ENCODE measurements at regions not wholly inside any gene's neighbourhood (a gene's known extent, or its start where the extent isn't known, plus 50 kb on each side); places are given as distances from the start of the nearest gene placed in this dataset.
"Not testable (repeated sequence)": the region's sequence is repeated elsewhere in the genome, so short reads cannot be mapped to it uniquely, and the experiment has no call there.

DNA sequence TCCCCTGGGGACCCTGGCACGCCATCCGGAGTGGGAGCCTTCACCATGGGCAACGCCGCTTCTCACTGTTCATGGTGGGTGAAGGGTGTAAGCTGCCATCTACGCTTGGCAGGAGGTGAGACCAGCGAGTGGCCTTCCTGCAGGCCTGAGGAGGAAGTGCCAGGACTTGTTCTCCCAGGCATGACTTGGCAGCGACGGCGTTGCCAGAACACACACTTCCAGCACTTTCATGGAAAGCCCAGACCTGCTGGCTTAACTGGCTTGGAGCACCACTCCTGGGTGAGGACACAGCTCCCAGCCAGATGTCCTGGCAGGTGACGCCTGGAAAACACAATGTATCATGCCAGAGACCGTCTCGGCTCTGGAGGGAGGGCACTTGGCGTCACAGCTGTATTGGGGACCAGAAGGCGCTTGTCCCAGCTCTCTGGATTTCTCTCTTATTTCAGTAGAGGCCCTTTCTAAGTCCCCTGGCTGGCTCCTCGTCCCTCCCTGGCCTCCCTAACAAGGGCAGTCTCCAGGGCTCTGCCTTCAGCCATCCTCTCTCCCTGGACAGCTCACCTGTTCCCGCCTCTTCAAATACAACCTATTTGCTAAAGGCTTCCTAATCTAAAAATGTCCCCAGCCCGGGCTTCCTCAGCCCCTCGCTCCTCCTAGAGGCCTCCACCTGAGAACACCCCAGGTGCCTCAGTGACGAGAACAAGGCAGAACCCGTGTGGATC, 188.3 kb downstream of the OLFM1 start:
- peak; percentile 67 for DNase-seq (ENCODE audit: low spot score)

DNA sequence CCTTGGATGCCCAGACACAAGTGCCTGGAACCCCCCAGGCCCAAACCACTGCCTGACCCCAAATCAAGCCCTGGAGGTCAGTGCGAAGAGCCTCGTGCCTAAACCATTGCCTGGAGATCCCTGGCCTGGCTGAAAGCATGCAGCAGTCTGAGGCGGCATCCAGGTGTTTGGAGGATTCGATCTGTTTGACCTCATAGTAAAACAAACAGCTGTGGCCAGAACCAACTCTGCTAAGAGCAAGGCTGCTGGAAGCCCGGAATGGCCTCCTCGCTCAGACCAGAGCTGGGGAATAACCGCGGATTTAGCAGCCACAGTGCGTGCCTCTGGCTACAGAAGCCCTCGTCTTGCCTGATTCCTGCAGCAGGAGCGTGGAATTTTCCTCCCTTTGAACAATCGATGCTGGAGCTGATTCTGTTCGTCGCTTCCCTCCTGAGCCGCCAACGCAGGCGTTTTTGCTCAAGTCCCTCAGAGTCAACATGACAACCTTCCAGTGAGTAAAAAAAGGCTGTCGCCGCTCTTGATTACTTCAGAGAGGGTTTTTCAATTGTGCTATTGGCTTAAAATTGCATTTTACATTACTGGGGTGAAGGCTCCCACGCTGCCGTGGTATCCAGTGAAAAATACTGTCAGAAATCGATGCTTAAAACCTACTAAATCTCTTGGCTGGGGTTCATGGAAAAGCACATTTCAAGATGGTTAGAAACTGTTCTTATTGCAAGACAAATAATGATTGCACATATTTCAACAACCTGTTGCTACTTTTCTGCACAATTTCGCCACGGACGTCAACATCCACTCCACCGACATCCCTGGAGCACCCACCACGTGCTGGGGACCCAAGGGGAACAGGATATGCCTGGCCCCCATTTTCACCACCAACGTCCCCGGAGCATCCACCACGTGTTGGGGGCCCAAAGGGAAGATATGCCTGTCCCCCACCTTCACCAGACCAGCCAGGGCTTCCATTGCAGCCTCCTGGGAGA, 190.0 kb downstream of the OLFM1 start:
- DNase-seq (ENCODE audit: low spot score), result no peak

DNA sequence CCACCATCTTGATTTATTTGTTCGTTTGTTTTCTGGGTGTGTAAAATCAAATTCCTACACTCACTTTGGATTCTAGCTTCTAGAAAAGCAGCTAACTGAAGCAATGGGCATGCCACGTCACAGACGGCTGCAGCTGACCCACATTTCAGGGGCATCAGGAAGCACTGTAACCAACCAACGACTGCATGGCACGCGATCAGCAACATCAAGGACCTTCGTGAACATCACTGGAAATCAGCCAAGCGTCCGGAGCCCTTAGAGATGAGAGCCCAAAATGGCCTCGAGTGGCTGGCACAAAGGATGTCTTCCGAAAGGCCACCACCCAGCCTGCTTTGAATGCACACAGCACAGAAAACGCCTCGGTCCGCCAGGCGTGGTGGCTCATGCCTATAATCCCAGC, 191.1 kb downstream of the OLFM1 start:
- no peak for DNase-seq (ENCODE audit: low spot score)

DNA sequence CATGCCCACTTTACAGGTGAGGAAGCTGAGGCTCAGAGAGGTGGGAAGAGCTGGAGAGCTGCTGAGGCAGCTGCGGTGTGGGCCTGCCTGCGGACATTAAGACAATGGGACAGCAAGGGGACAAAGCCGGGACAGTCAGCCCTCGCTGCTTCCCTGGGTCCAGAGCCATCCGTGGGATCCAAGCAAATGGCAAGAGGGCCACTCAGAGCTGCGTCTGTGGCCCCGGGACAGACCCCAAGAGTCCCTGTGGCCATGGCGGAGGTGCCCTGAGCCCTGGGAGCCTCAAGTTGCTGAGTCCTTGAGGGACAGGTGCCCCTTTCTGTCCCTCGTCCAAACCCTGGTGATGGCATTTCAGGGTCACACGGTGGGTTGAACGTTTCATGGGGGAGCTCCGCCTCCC, 191.9 kb downstream of the OLFM1 start:
- no peak for DNase-seq (ENCODE audit: low spot score)

DNA sequence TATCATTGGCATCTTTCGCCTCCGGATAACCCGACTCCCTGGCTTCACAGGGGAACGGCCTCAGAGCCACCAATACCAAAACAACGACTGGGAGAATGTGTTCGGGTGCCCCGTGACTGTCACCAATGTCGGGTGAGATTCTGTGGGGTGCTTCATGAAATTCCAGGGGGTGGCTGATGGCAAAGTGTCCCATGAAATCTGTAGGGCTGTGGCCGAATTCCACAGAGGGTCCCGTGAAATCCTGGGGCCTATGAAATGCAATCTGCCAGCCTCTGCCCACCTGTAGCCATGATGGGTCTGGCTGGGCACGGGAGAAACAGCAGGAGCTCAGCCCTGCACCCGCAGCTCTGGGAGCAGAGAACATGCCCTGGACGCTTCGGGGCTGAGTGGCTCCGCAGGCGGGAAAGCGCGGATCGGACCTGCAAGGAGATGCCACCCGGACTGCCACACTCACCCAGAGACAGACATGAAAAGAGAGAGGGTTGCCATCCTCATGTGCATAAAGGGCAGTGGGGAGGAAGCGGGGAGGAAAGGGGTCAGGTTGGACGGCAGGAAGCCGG, 192.4 kb downstream of the OLFM1 start:
- no peak for DNase-seq (ENCODE audit: low spot score)

DNA sequence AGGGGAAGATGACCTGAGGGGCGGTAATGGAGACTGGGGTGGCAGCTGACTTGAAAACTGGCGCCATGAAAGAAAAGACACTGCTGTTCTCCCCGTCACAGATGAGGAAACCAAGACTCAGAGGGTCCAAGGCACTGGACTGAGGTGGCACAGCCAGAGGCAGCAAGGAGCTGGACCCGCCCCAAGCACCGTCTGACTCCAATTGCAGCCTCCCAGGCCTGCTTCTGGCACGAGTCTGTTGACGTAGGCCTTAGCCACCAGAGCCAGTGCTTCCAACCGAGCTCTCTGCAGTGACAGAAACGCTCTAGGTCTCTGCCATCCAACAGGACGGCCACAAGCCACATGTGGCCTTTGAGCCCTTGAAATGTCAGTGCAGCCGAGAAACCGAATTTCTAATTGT, 193.2 kb downstream of the OLFM1 start:
- DNase-seq (ENCODE audit: low spot score), result no peak

DNA sequence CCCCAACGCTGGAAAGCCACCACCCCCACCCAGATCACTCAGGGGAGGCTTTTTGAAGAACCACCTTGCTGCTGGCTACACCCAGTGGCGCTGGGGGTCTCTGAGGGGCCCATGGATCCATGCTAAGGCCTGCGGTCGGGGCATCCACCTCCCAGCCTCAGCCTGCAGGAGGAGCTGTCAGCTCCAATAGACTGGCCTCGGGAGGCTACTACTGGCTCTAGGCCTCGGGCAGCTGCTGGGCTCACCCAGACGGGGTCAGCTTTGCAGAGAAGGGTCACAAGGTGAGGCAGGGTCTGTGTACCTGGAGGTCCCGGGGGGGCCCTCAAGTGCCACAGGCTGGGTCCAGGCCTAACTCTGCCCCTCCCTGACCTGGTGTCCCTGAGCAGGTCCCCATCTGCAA, 193.7 kb downstream of the OLFM1 start:
- no peak for DNase-seq (ENCODE audit: low spot score)

DNA sequence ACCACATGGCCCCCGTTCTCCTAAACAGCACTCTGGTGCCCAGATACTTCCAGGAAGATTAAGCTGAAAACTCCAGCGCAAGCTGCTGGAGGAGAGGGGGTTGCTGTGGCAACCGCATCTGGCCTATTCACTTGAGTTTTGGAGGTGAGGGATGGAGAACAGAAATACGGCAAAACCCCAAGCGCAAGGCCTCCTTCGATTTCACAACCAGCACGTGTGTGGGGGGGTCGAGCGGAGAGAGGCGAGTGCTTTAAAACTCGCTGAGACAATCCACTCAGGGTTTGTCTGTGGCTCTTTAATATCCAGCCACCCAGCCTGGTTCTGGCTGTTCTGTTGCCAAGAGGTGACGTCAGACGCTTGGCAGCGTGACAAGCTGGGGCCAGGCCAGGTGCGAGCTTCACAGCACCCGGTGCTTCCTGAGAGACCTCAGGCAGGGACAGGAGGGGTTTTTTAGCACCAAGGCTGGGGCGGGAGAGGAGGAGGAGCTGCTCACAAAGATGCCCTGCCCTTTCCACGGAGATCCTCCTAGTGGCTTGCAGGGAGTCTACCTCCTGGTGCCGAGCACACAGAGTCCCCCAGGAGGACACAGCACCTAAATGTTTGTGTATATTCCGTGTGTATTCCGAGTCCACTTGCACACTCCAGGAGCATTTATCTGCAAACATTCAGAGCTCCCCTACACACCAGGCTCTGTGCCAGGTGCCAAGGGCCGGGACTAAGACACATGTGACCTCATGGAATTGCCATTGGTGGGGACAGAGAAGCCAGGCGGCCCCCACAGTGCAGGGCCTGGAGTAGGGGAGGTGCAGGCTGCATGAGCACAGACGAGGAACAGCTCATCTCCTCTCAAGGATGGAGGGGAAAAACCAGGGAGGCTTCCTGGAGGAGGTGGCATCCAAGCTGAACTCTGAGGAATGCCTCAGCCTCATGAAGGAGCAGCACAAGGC, 194.6 kb downstream of the OLFM1 start:
- DNase-seq (ENCODE audit: low spot score), result peak; percentile 87

DNA sequence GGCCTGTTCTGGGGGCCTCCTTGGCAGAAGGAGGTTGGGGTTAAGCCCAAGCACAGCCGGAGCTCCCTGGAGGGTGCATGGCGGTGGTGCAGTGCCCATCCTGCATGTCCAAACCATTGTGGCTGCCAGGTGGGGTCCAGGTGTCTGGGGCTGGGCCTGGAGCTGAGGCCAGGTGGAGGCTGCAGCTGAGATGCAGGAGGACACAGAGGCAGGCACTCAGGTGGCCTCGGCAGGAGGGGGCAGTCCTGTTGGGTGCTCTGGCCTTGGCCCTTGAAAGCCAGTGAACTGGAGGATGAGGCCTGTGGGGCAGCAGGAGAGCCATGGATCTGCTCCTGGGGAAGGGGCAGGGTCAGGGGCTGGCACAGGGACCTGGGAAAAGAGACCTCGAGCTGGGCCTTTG, 195.3 kb downstream of the OLFM1 start:
- no peak for DNase-seq (ENCODE audit: low spot score)

DNA sequence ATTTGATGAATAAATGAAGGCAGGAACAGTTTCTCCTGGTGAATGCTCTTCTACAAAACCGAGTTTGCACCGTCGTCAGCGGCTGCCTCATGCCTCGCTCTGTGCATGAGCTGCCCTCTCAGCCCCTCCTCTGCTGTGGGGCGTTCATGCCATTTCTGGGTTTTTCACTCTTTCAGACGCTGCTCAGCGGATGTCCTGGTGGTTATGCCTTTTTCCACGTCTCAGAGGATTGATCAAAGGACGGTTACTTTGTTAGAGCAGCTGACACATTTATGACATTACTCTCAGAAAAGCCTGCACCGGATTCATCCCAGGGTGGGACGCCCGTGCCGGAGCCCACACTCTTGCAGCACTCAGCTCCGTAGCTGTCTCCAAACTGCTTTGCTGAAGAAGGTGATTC, 195.9 kb upstream of the PPP1R26 start:
- no peak for DNase-seq (ENCODE audit: low spot score)

DNA sequence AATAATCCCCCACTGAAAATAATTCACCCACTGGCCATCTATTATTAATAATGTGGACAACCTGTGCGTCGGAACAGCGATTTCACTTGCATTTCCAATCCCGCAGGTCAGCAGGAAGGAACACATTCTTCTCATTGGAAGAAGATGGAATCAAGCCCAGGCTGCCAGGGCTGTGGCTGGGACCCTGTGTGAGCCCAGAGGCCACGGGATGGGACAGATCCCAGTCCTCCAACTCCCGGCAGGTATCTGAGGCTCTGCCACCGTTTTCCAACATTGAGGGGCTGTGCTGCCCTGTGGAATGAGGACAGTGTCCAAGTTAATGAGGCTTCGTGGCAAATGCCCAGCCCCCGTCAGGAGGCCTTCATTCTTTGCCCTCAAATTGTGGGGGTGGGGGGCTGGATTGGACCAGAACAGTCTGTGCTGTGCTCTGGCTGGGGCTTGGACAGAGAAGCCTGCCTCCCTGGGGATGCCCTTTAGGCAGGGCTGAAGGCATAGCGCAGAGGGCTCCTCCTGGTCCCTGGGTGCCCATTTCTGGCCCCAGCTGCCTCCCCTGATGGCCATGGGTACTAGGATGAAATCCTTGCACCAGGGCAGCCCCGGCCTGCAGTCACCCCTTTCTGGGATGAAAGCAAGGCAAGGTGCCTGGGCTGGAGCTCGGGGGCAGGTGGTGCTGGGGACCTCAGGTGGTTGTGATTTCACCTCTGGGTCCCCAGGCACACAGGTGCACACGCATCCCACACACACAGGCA, 195.0 kb upstream of the PPP1R26 start:
- DNase-seq (ENCODE audit: low spot score), result no peak

DNA sequence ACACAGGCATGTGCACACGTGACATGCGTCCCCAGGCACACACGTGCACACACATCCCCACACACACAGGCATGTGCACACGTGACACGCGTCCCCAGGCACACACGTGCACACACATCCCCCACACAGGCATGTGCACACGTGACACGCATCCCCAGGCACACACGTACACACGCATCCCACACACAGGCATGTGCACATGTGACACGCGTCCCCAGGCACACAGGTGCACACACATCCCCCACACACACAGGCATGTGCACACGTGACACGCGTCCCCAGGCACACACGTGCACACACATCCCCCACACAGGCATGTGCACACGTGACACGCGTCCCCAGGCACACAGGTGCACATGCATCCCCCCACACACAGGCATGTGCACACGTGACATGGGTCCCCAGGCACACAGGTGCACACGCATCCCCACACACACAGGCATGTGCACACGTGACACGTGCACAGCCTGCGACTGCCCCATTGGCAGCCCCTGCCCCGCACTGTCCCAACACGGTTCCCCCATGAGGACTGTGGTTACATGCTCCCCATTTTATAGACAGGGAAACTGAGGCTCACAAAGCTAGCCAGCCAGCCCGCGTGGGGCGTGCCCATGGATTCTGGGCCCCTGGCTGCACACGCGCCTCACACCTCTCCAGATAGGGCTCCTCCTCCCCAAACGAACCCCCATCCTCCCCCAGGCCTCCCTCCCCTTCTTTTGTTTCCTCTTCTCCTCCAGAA, 193.2 kb upstream of the PPP1R26 start:
- DNase-seq (ENCODE audit: low spot score), result not testable (repeated sequence)

DNA sequence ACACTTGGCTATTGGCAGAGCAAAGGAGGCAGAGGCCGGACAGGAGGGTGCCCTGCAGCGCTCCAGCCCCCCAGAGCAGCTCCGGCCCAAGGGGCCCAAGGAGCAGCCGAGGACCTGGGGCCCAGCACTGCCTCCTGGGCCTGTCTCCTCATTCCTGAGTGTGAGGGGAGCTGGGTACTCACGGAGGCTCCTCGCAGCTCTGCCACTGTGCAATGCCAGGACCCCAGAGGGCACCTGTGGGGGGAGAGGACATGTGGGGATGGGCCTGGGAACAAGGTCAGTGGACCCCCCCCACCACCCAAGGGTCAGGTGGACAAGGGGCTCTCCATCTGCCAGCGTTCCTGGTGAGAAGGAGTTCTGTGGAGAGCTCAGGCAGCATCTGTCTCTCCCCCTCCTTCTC, 192.6 kb upstream of the PPP1R26 start:
- no peak for DNase-seq (ENCODE audit: low spot score)

DNA sequence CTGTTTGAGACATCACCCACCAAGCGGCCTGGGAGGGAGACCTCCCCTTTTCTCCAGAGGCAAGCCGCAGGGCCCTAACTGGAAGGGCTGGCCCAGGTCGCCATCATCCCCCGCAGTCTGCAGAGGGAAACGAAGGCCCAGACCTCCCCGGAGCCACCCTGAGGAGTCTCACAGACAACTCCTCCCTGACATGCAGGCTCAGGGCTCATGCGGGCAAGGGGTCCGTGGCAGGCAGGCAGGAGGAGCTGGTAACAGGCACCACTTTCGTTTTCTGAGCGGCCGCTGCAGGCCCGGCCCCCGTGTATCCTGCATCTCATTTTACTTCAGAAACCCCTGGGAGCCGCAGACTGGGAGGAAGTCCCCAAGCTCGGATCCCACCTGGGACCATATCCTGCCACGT, 192.0 kb upstream of the PPP1R26 start:
- no peak for DNase-seq (ENCODE audit: low spot score)

DNA sequence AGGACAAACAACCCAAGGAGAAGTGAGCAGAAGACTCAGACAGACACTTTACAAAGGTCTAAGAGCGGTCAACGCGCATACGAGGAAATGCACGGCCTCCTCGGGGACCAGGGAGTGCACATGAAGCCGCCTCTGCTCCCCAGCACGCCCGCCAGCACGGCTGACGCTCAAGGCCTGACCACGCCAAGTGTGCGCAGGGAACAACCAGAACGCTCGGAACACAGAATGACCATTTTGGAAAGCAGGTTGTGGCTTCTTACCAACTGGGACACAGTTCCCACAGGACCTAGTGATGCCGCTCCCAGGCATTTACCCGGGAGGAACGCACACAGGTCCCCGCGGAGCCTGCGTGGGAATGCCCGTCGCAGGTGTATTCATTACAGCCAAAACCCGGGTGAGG, 191.5 kb upstream of the PPP1R26 start:
- no peak for DNase-seq (ENCODE audit: low spot score)

DNA sequence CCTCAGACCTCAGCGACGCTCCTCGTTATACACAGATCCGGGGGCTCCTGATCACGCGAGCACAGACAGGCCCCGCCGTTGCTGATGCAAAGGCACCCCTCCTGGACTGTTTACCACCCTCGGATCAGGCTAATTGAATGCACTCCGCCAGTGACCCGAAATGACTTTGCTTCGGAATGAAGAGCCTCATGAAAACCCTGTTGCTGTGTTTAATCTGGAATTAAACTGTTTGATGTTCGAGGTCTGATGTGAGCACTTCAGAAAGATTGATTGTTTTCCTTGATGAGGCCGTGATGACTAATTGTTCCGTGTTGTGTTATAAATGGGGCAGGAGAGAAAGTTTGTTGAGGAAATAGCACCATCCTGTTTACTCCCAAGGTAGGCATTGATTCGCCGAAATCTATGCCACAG, 190.5 kb upstream of the PPP1R26 start:
- DNase-seq (ENCODE audit: low spot score), result no peak

DNA sequence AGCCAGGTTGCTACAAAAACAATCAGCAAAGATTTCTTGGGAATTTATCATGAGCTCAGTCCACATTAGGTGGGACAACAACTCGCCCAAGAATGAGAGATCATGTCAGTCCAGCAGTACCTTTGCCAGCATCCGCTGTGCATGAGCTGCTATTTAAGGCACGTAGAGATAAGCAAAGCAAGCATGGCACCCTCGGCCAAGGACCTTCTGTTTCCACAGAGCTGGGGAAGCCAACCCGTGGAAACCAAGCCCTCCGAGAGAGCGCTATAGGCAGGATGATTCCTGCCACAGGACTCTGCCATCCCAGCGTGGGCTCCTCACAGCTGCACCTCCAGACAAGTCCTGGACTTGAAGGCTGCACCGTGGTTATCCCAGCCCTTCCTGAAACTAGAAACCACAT, 189.5 kb upstream of the PPP1R26 start:
- DNase-seq (ENCODE audit: low spot score), result peak; percentile 23

DNA sequence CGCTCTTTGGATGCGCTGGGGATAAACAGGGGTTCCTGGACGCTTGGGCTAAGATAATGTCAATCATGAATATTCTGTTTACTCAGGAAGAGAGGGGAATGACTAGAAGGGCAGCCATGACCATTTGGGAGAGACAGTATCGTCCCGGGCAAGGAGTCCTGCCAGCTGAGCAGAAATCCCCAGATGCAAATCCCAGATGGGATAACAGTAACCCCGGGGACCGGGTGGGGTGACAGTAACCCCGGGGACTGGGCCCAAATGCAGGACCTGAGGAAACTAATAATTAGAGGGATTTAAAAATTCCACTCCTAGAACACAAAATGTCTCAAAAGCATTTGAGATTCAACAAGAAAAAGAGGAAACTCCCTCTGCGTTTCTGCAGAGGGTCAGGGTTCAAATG, 189.0 kb upstream of the PPP1R26 start:
- no peak for DNase-seq (ENCODE audit: low spot score)

DNA sequence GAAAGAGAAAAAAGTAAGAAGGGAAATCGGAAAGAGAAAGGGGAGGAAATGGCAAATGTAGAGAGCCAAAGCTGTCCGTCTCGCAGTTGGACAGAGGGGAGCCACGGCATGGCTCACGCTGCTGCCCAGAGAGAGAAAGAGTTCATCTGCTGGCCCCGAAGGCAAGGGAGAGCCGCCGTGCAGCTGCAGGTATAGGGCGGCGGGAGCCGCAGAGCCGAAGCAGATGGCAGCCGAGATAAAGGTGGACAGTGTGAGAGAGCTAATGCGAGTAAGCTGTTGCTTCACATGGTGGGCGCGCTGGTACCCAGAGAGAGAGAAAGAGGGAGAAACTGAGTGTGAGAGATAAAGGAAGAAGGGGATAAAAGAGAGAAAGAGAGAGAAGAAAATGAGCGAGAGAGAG, 188.4 kb upstream of the PPP1R26 start:
- DNase-seq (ENCODE audit: low spot score), result no peak

DNA sequence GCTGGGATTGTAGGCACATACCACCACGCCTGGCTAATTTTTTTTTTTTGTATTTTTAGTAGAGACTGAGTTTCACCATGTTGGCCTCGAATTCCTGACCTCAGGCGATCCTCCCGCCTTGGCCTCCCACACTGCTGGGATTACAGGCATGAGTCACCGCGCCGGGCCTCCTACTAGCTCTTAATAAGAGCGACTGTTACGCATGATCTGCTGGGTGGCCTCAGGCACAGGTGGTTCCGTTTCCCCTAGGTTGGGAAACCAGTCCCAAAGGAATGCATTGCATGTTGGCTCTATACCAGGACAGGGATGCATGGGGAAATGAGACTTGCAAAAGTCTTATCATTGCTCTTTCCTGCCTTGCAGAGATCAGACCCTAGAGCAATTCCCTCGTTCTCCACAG, 184.7 kb upstream of the PPP1R26 start:
- no peak for DNase-seq (ENCODE audit: low spot score)
